ENCODE measurements at regions not wholly inside any gene's neighbourhood (a gene's known extent, or its start where the extent isn't known, plus 50 kb on each side); places are given as distances from the start of the nearest gene placed in this dataset.

GRCh38 chrX:96006281-96006680, 678.4 kb upstream of the DIAPH2 start:
- no peak overlapping the region for H2AFZ ChIP-seq (ENCODE audit: low read length)
- H3K27me3 ChIP-seq (ENCODE audit: control insufficient read depth in 1 of 2, insufficient read depth in 2 of 2, low read length in 2 of 2), result no peaks in the 10 kb centered on the region
- 0% methylated on average over 2 of the region's 4 CpGs for WGBS (ENCODE audit: low lambda C conversion rate)
- ChIA-PET POLR2A (no interaction called here), CTCF (ENCODE audit: low intra/inter-chr PET ratio, low total read pairs) (no interaction called here)
- FAIRE-seq (no peak), ATAC-seq (no peak), DNase-seq (ENCODE audit: low spot score) (no peak)
- no peak overlapping the region for H3K27ac ChIP-seq (ENCODE audit: extremely low read length, insufficient read depth, low read length)
- no peak overlapping the region for H3K9ac ChIP-seq (ENCODE audit: insufficient read depth, low read depth, low read length)
- H3K4me3 ChIP-seq (replicated peaks in 1 of 3; ENCODE audit: insufficient read depth in 1 of 3, low read depth in 2 of 3, low read length in 3 of 3), result no peak overlapping the region
- no peaks in the 10 kb centered on the region for H3K4me1 ChIP-seq (ENCODE audit: insufficient read depth, low read length)
- intact Hi-C loops (cut with micrococcal nuclease; ENCODE audit: unreplicated experiment) (no loop called here), in situ Hi-C loops (cut with HindIII; ENCODE audit: extremely low pct_ligation_motif_present, low pct_unique_long_range_greater_than_20kb) (no loop called here)
- BruUV-seq (replicated peaks), result no TSS peak
- H3K36me3 ChIP-seq (replicated peaks in 1 of 2; ENCODE audit: control insufficient read depth in 1 of 2, insufficient read depth in 2 of 2, low read length in 2 of 2), result no peaks in the 10 kb centered on the region
- H4K20me1 ChIP-seq (ENCODE audit: insufficient read depth, low read length), result no peaks in the 10 kb centered on the region
- no peaks in the 10 kb centered on the region for H3K9me3 ChIP-seq (ENCODE audit: low read length)
- no peaks in the 10 kb centered on the region for H3K79me2 ChIP-seq (ENCODE audit: insufficient read depth, low read length)
- no peak overlapping the region for H3K4me2 ChIP-seq (ENCODE audit: low read depth, low read length)
- no peak for TF ChIP-seq MXD4 (CRISPR knock-in tag; IDR thresholded peaks at IDR 0.05)
- no peak for TF ChIP-seq NCOA1 (CRISPR knock-in tag; IDR thresholded peaks at IDR 0.05)
- TF ChIP-seq FOSL1 (CRISPR knock-in tag; IDR thresholded peaks at IDR 0.05; ENCODE audit: borderline replicate concordance), result no peak
- no peak for TF ChIP-seq ZNF225 (CRISPR knock-in tag; IDR thresholded peaks at IDR 0.05)
- no peak for TF ChIP-seq SP5 (CRISPR knock-in tag; IDR thresholded peaks at IDR 0.05; ENCODE audit: borderline replicate concordance, low read depth)
- TF ChIP-seq ZNF33A (CRISPR knock-in tag; IDR thresholded peaks at IDR 0.05; ENCODE audit: borderline replicate concordance), result no peak
- no peak for TF ChIP-seq HNRNPK (IDR thresholded peaks at IDR 0.05; ENCODE audit: low read depth, low read length, poor library complexity, severe bottlenecking)
- TF ChIP-seq ZFYVE20 (CRISPR knock-in tag; IDR thresholded peaks at IDR 0.05; ENCODE audit: borderline replicate concordance, low read depth), result no peak
- no peak for TF ChIP-seq HDAC6 (IDR thresholded peaks at IDR 0.05; ENCODE audit: low read depth, low read length)
- TF ChIP-seq MTA1 (CRISPR knock-in tag; IDR thresholded peaks at IDR 0.05; ENCODE audit: borderline replicate concordance), result no peak
- no peak for TF ChIP-seq TOPORS (CRISPR knock-in tag; IDR thresholded peaks at IDR 0.05)
- no peak for TF ChIP-seq KIAA2018 (CRISPR knock-in tag; IDR thresholded peaks at IDR 0.05; ENCODE audit: borderline replicate concordance)
- TF ChIP-seq ZNF780A (CRISPR knock-in tag; IDR thresholded peaks at IDR 0.05), result no peak
- no peak for TF ChIP-seq RBM39 (IDR thresholded peaks at IDR 0.05; ENCODE audit: low read depth, low read length, poor library complexity, severe bottlenecking)
- no peak for TF ChIP-seq ZNF333 (CRISPR knock-in tag; IDR thresholded peaks at IDR 0.05; ENCODE audit: borderline replicate concordance)
- no peak for TF ChIP-seq THAP7 (CRISPR knock-in tag; IDR thresholded peaks at IDR 0.05)

Measured in HepG2 (cell line).